Right lobe of liver (tissue), 6 donors: ENCODE measurements at regions not wholly inside any gene's neighbourhood (a gene's known extent, or its start where the extent isn't known, plus 50 kb on each side); places are given as distances from the start of the nearest gene placed in this dataset.

Source experiments
- ATAC-seq, 4 donors: fragments of 200-7000 bp; cut with Tn5 transposase; one replicate each; pipeline ENCODE4 v1.9.1; 2020; ENCODE audit warnings: mild to moderate bottlenecking in 4 of 4, moderate library complexity in 4 of 4
- DNase-seq, 3 donors: peaks; one replicate each; pipeline ENCODE4 v3.0.0-alpha.2; 2020
- H3K27ac ChIP-seq, 3 donors: fragments of 200-600 bp; one replicate each; pipeline ENCODE4 v1.8.0; 2022
- H3K27me3 ChIP-seq, 2 donors: fragments of 200-600 bp; one replicate each; pipeline ENCODE4 v1.8.0; 2022
- H3K36me3 ChIP-seq, 4 donors: fragments of 200-600 bp; sonication (generic) in 1 of 4; one replicate each; pipeline versions ENCODE4 v1.5.1 to v1.8.0; 2017 to 2022; ENCODE audit warnings: control low read depth in 1 of 4
- H3K4me1 ChIP-seq, 4 donors: fragments of 200-600 bp; sonication (generic) in 1 of 4; one replicate each; pipeline versions ENCODE4 v1.5.1 to v1.8.0; 2017 to 2022; ENCODE audit warnings: control low read depth in 1 of 4
- H3K4me3 ChIP-seq, 3 donors: fragments of 200-600 bp; one replicate each; pipeline ENCODE4 v1.8.0; 2022
- H3K9me3 ChIP-seq, 4 donors: fragments of 200-600 bp; sonication (generic) in 1 of 4; one replicate each; pipeline versions ENCODE4 v1.5.1 to v1.8.0; 2017 to 2022; ENCODE audit warnings: control low read depth in 1 of 4
- POLR2A ChIP-seq: fragments of 450-650 bp; IDR thresholded peaks from one replicate; pipeline ENCODE4 v1.6.1; 2017; ENCODE audit warnings: antibody characterized with exemption, mild to moderate bottlenecking
- WGBS: methylation state at CpG from one replicate; pipeline ENCODE4 v1.1.6; 2018; ENCODE audit warnings: low coverage, low lambda C conversion rate; ENCODE audit not compliant: insufficient coverage; ENCODE audit errors: missing lambda C conversion rate; 5-methylcytosine and 5-hydroxymethylcytosine counted together
- intact Hi-C, 2 donors: fragments of 100-400 bp; cut with DNase I; formaldehyde crosslinking; loops; one replicate each; pipeline versions ENCODE4 v1.11.2 to v1.14.1; 2022
- TF ChIP-seq, protein P1 (sequence below), 4 donors: fragments of 200-600 bp in 3 of 4; fragments of 450-650 bp in 1 of 4; IDR thresholded peaks; one replicate each; pipeline versions ENCODE4 v1.5.1 to v1.8.0; 2016 to 2022; ENCODE audit warnings: antibody characterized with exemption in 4 of 4, mild to moderate bottlenecking in 2 of 4
- donor health status: DM: no; HTN: yes; CAD: no.
- donor health status: DM: no; HTN: no; CAD: no.
- donor health status: DM: no; HTN: no; CAD: no.
- donor health status: DM: no; HTN: yes; CAD: no.
- donor health status: DM: no; HTN: yes; CAD: no.

DNA sequence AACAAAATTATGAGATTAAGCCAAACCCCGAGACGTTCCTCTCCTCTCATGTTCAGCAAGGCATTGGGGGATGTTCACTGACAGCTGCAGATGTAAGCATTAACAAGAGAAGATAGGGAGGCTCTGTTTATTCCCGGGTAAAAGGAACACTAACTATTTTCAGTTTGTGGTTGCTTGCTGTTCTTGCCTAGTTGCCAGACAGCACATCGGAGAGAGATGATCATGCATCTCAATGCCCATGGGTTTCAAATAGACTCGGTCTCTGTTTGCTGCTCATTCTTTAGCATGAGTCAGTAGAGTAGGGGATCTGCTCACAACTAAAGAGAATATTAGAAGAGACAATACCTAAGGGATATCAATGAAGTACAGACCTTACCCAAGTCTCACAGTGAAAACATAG lies 78.3 kb downstream of the TMEM100 start:
- TF ChIP-seq, protein P1, sequence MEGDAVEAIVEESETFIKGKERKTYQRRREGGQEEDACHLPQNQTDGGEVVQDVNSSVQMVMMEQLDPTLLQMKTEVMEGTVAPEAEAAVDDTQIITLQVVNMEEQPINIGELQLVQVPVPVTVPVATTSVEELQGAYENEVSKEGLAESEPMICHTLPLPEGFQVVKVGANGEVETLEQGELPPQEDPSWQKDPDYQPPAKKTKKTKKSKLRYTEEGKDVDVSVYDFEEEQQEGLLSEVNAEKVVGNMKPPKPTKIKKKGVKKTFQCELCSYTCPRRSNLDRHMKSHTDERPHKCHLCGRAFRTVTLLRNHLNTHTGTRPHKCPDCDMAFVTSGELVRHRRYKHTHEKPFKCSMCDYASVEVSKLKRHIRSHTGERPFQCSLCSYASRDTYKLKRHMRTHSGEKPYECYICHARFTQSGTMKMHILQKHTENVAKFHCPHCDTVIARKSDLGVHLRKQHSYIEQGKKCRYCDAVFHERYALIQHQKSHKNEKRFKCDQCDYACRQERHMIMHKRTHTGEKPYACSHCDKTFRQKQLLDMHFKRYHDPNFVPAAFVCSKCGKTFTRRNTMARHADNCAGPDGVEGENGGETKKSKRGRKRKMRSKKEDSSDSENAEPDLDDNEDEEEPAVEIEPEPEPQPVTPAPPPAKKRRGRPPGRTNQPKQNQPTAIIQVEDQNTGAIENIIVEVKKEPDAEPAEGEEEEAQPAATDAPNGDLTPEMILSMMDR (IDR thresholded peaks at IDR 0.05): no peak
- no peak for TF ChIP-seq POLR2A
- Histone ChIP-seq H3K4me1 (peaks cover 0 to 6% (median 3%) of the 10 kb centered on the region in 4 donors), H3K4me3 (no peak overlapping the region), H3K9me3 (no peaks in the 10 kb centered on the region), H3K36me3 (no peaks in the 10 kb centered on the region), H3K27me3 (no peaks in the 10 kb centered on the region), H3K27ac (no peak overlapping the region)
- WGBS: 82% methylated on average over 3 of the region's 5 CpGs
- intact Hi-C loops: no loop called here
- DNase-seq: no peak
- no peak for ATAC-seq

DNA sequence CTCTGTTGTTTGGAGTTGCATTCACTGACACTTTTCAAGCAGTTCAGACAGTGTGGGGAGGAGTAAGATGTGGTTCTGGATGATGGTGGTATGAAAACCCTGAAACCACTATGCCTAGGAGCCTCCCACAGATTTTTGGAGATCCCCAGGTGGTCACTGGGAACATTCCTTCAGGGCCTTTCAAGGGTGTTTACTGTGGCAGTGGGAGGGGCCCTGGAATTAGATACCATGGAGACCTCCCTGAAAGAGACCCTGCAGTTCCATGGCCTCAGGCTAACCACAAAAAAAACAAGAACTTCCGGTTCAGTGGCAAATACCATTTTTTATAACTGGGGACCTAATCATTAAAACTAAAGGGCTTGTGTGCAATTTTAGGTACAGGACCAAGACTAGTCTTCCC lies 79.9 kb downstream of the TMEM100 start:
- Histone ChIP-seq H3K9me3 (no peaks in the 10 kb centered on the region), H3K36me3 (no peaks in the 10 kb centered on the region), H3K4me3 (no peak overlapping the region), H3K27me3 (no peaks in the 10 kb centered on the region), H3K27ac (no peak overlapping the region), H3K4me1 (peaks cover 0 to 6% (median 0%) of the 10 kb centered on the region in 4 donors)
- intact Hi-C loops: no loop called here
- WGBS: 50% methylated on average over 1 of the region's 1 CpG
- DNase-seq (no peak), ATAC-seq (no peak)
- TF ChIP-seq, protein P1 (IDR thresholded peaks at IDR 0.05): no peak
- no peak for TF ChIP-seq POLR2A

DNA sequence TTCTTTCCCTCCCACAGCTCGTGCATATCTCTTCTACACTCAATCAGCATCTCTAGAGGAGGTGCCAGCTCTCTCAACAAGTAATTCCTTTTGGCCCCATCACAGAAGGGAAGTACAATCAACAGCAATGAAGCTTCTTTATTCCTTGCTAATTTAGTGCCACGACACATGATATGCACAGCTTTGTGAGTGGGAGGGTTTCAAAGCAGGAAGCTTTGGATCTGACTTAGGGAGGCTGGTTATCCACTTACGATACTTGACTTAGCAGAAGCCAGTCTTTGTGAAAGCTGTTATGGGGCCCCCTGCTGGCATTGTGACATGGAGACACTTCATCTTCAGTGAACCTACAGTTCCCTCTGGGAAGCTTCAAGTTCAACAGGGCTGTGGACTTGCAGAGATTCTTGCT lies 81.0 kb downstream of the TMEM100 start:
- H3K4me3 ChIP-seq: no peak overlapping the region
- H3K27me3 ChIP-seq: no peaks in the 10 kb centered on the region
- 15% methylated on average over 3 of the region's 3 CpGs for WGBS
- intact Hi-C loops: no loop called here
- DNase-seq (peak; percentile 69 to 75 (median 70)), ATAC-seq (peak; percentile 85 to 88 (median 87))
- no peak overlapping the region for H3K27ac ChIP-seq
- TF ChIP-seq, protein P1 (IDR thresholded peaks at IDR 0.05): peak; percentile 54 to 81 (median 74)
- no peak for TF ChIP-seq POLR2A
- H3K36me3 ChIP-seq: no peaks in the 10 kb centered on the region
- H3K9me3 ChIP-seq: no peaks in the 10 kb centered on the region
- H3K4me1 ChIP-seq: peaks cover 0 to 6% (median 0%) of the 10 kb centered on the region in 4 donors

DNA sequence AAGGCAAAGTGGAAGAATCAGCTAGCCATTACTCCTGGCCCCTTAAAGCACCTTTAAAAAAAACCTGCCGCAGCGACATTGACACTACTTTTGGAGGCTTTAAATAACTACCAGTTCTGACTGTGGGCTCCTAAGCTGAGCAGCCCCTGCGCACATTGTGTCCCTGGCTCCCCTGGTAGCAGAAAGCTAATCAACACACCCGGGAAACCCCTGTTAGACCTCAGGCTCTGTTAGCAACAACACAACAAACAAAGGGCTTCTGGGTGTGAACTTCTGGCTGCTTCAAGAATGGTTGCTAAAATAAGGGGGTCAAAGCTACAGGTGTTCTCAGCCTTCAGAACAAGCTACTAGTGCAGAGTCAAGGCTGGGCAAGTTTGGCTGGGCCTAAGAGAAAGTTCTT lies 83.6 kb downstream of the TMEM100 start:
- DNase-seq (no peak), ATAC-seq (no peak)
- Histone ChIP-seq H3K27ac (no peak overlapping the region), H3K4me1 (peaks cover 0 to 5% (median 0%) of the 10 kb centered on the region in 4 donors), H3K4me3 (no peak overlapping the region), H3K9me3 (no peaks in the 10 kb centered on the region), H3K36me3 (no peaks in the 10 kb centered on the region), H3K27me3 (no peaks in the 10 kb centered on the region)
- WGBS: 72% methylated on average over 4 of the region's 4 CpGs
- TF ChIP-seq, protein P1 (IDR thresholded peaks at IDR 0.05): no peak
- no peak for TF ChIP-seq POLR2A
- intact Hi-C loops: no loop called here
